Body of pancreas (tissue), 4 donors: ENCODE measurements at regions not wholly inside any gene's neighbourhood (a gene's known extent, or its start where the extent isn't known, plus 50 kb on each side); places are given as distances from the start of the nearest gene placed in this dataset.

ENCODE experiments used
- CTCF ChIP-seq, 7 experiments: fragments of 450-650 bp in 4 of 7; fragments of 200-600 bp in 3 of 7; sonication (generic) in 3 of 7; IDR thresholded peaks; one replicate each; pipeline ENCODE4 v1.5.1; 2016 to 2019; ENCODE audit warnings: antibody characterized with exemption in 7 of 7
- POLR2A ChIP-seq, 3 donors: fragments of 450-650 bp; IDR thresholded peaks; one replicate each; pipeline ENCODE4 v1.6.1; 2016; ENCODE audit warnings: antibody characterized with exemption in 3 of 3, mild to moderate bottlenecking in 2 of 3

- TF ChIP-seq CTCF (IDR thresholded peaks at IDR 0.05) (no peak), POLR2A (IDR thresholded peaks at IDR 0.05) (no peak)
These were observed 162.2 kb upstream of the TMTC1 start for GRCh38 chr12:29945904-29946303.
